ENCODE measurements at regions not wholly inside any gene's neighbourhood (a gene's known extent, or its start where the extent isn't known, plus 50 kb on each side); places are given as distances from the start of the nearest gene placed in this dataset.

DNA sequence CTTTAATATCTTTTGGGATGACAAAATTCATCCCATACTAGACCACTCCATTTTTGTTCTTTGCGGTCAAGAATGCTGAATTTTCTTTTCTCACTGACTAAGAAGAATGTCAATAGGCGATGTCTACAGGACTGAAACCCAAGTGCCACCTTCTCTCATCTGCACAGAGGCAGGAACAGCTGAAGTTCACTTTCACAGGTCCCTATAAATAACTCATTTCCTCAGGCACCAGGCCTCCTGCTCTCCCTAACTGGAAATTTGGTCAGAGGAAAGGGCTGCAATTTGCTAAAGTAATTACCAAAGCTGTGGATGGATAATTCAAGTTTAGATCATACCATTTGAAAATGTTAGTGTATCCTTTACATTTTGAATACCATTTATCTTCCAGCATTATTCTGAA, 142.9 kb downstream of the DIRAS2 start:
- TF ChIP-seq EZH2 (IDR thresholded peaks at IDR 0.05) (no peak), POLR2AphosphoS5 (IDR thresholded peaks at IDR 0.05; ENCODE audit: borderline replicate concordance, low read depth, low read length) (no peak)
